OCI-LY3 (cell line): ENCODE measurements at regions not wholly inside any gene's neighbourhood (a gene's known extent, or its start where the extent isn't known, plus 50 kb on each side); places are given as distances from the start of the nearest gene placed in this dataset.

Source experiments
- EZH2phosphoT487 ChIP-seq: fragments of 200-600 bp; shearing (Covaris generic); IDR thresholded peaks from 2 replicates; pipeline ENCODE4 v1.6.1; 2018; ENCODE audit warnings: antibody characterized with exemption, mixed run types, low read depth
- TF ChIP-seq, protein P1 (sequence below): fragments of 200-600, 300-600 bp; sonication (generic); IDR thresholded peaks from 2 replicates; pipeline ENCODE4 v1.5.1; 2014; ENCODE audit warnings: antibody characterized with exemption, low read length, low read depth

DNA sequence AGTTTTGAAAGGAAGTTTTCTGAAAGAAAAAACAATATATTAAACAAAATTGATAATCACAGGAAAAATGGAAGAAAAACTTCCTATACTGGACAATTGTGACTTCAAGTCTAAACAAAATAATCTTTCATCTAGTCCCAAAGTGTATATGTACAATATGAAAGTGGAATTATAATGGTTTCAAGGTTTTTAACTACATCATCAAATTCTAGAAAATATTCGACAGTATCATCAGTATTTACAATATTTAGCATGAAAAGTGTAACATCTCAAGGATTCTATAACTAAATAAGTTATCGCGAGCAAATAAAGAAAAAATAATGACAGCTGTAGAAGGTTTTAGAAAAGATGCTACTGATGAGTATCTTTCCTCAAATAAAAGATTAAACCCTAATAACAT lies 310.9 kb upstream of the LRFN5 start:
- no peak for TF ChIP-seq EZH2phosphoT487
- TF ChIP-seq, protein P1, sequence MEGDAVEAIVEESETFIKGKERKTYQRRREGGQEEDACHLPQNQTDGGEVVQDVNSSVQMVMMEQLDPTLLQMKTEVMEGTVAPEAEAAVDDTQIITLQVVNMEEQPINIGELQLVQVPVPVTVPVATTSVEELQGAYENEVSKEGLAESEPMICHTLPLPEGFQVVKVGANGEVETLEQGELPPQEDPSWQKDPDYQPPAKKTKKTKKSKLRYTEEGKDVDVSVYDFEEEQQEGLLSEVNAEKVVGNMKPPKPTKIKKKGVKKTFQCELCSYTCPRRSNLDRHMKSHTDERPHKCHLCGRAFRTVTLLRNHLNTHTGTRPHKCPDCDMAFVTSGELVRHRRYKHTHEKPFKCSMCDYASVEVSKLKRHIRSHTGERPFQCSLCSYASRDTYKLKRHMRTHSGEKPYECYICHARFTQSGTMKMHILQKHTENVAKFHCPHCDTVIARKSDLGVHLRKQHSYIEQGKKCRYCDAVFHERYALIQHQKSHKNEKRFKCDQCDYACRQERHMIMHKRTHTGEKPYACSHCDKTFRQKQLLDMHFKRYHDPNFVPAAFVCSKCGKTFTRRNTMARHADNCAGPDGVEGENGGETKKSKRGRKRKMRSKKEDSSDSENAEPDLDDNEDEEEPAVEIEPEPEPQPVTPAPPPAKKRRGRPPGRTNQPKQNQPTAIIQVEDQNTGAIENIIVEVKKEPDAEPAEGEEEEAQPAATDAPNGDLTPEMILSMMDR = no peak
